SU-DHL-6 (cell line): ENCODE measurements at regions not wholly inside any gene's neighbourhood (a gene's known extent, or its start where the extent isn't known, plus 50 kb on each side); places are given as distances from the start of the nearest gene placed in this dataset.

Experiments
- EZH2phosphoT487 ChIP-seq: fragments of 200-600 bp; sonication (generic), shearing (Covaris generic); conservative IDR thresholded peaks from 2 replicates; pipeline ENCODE4 v1.6.1; 2018; ENCODE audit warnings: mild to moderate bottlenecking, antibody characterized with exemption, low read length, moderate library complexity, mixed read lengths
- TF ChIP-seq, protein P1 (sequence below): fragments of 200-600 bp; sonication (generic); IDR thresholded peaks from one replicate; pipeline ENCODE4 v1.5.1; 2017; ENCODE audit warnings: antibody characterized with exemption, mild to moderate bottlenecking, low read length, moderate library complexity; ENCODE audit not compliant: insufficient read depth, poor library complexity, severe bottlenecking

DNA sequence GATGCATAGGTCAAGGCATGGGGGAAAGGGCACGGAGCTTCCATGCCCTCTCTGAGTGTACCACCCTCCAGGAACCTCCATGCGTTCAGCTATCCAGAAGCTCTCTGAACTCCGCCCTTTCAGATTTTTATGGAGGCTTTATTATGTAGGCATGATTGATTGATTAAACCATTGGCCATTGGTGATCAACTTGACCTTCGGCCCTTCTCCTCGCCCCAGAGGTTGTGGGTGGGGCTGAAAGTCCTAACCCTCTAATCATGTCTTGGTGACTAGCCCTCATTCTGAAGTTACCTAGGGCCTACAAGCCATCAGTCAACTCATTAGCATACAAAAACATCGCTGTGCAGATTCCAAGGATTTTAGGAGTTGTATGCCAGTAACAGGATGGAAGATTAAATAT is 323.7 kb upstream of the KLF4 start:
- TF ChIP-seq, protein P1, sequence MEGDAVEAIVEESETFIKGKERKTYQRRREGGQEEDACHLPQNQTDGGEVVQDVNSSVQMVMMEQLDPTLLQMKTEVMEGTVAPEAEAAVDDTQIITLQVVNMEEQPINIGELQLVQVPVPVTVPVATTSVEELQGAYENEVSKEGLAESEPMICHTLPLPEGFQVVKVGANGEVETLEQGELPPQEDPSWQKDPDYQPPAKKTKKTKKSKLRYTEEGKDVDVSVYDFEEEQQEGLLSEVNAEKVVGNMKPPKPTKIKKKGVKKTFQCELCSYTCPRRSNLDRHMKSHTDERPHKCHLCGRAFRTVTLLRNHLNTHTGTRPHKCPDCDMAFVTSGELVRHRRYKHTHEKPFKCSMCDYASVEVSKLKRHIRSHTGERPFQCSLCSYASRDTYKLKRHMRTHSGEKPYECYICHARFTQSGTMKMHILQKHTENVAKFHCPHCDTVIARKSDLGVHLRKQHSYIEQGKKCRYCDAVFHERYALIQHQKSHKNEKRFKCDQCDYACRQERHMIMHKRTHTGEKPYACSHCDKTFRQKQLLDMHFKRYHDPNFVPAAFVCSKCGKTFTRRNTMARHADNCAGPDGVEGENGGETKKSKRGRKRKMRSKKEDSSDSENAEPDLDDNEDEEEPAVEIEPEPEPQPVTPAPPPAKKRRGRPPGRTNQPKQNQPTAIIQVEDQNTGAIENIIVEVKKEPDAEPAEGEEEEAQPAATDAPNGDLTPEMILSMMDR: no peak
- no peak for TF ChIP-seq EZH2phosphoT487
